Neuronal stem cell (in vitro differentiated cells): ENCODE measurements at regions not wholly inside any gene's neighbourhood (a gene's known extent, or its start where the extent isn't known, plus 50 kb on each side); places are given as distances from the start of the nearest gene placed in this dataset.

Experiments used
- DNase-seq: peaks from one replicate; pipeline ENCODE4 v3.0.0-alpha.2; 2013; ENCODE audit warnings: low spot score
- H2AFZ ChIP-seq: one replicate; pipeline ENCODE4 v1.6.1; 2013; ENCODE audit warnings: mild to moderate bottlenecking, low read length, inconsistent platforms
- H2AK5ac ChIP-seq: 2 replicates; pipeline ENCODE4 v1.6.1; 2013; ENCODE audit warnings: low read depth, mild to moderate bottlenecking, inconsistent platforms, low read length, moderate library complexity, mixed read lengths
- H2BK120ac ChIP-seq: 2 replicates; pipeline ENCODE4 v1.6.1; 2013; ENCODE audit warnings: low read depth, mild to moderate bottlenecking, inconsistent platforms, low read length, moderate library complexity, mixed read lengths
- H2BK12ac ChIP-seq: one replicate; pipeline ENCODE4 v1.6.1; 2013; ENCODE audit warnings: low read length, inconsistent platforms
- H2BK15ac ChIP-seq: 2 replicates; pipeline ENCODE4 v1.6.1; 2013; ENCODE audit warnings: mild to moderate bottlenecking, low read length, inconsistent platforms, mixed read lengths
- H2BK5ac ChIP-seq: one replicate; pipeline ENCODE4 v1.6.1; 2013; ENCODE audit warnings: inconsistent platforms, mild to moderate bottlenecking, low read length, moderate library complexity
- H3K14ac ChIP-seq: one replicate; pipeline ENCODE4 v1.6.1; 2013; ENCODE audit warnings: low read length, inconsistent platforms
- H3K18ac ChIP-seq: 2 replicates; pipeline ENCODE4 v1.6.1; 2013; ENCODE audit warnings: low read length, inconsistent platforms
- H3K23ac ChIP-seq: 2 replicates; pipeline ENCODE4 v1.6.1; 2013; ENCODE audit warnings: low read depth, mild to moderate bottlenecking, mixed read lengths, low read length, inconsistent platforms; ENCODE audit not compliant: poor library complexity
- H3K27ac ChIP-seq: replicated peaks from 3 replicates; pipeline ENCODE4 v1.5.1; 2013; ENCODE audit warnings: low read length, inconsistent platforms
- H3K27me3 ChIP-seq, 3 experiments: 2 replicates each; pipeline ENCODE4 v1.6.1; 2013; ENCODE audit warnings: low read length in 3 of 3, mild to moderate bottlenecking in 2 of 3, inconsistent platforms in 1 of 3, low read depth in 1 of 3, mixed read lengths in 1 of 3, moderate library complexity in 1 of 3; ENCODE audit not compliant: control insufficient read depth in 3 of 3, insufficient read depth in 3 of 3
- H3K36me3 ChIP-seq, 2 donors: replicated peaks in 1 of 2; 2 replicates each; pipeline ENCODE4 v1.6.1; 2013; ENCODE audit warnings: low read length in 2 of 2; ENCODE audit not compliant: control insufficient read depth in 2 of 2, insufficient read depth in 2 of 2
- H3K4ac ChIP-seq: 2 replicates; pipeline ENCODE4 v1.6.1; 2013; ENCODE audit warnings: inconsistent platforms, mild to moderate bottlenecking, low read length, moderate library complexity
- H3K4me1 ChIP-seq, 2 donors: 1 replicate in 1 of 2; 2 replicates in 1 of 2; pipeline ENCODE4 v1.6.1; 2013; ENCODE audit warnings: low read length in 2 of 2, low read depth in 1 of 2; ENCODE audit not compliant: control insufficient read depth in 2 of 2, insufficient read depth in 1 of 2
- H3K4me2 ChIP-seq: one replicate; pipeline ENCODE4 v1.6.1; 2013; ENCODE audit warnings: mild to moderate bottlenecking, low read length, inconsistent platforms; ENCODE audit not compliant: insufficient read depth, poor library complexity, severe bottlenecking
- H3K4me3 ChIP-seq, 2 donors: 2 replicates each; pipeline ENCODE4 v1.5.1; 2013; ENCODE audit warnings: low read length in 2 of 2, mild to moderate bottlenecking in 2 of 2, inconsistent platforms in 1 of 2, moderate library complexity in 1 of 2
- H3K79me1 ChIP-seq: one replicate; pipeline ENCODE4 v1.6.1; 2013; ENCODE audit warnings: low read depth, mild to moderate bottlenecking, inconsistent platforms, low read length, moderate library complexity
- H3K9ac ChIP-seq: one replicate; pipeline ENCODE4 v1.6.1; 2013; ENCODE audit warnings: mild to moderate bottlenecking, low read depth, low read length, inconsistent platforms; ENCODE audit not compliant: poor library complexity
- H3K9me3 ChIP-seq, 2 donors: replicated peaks in 1 of 2; 2 replicates each; pipeline versions ENCODE3 to v1.6.1; 2013; ENCODE audit warnings: low read length in 2 of 2, mild to moderate bottlenecking in 2 of 2, inconsistent platforms in 1 of 2, low read depth in 1 of 2, mixed read lengths in 1 of 2, moderate library complexity in 1 of 2; ENCODE audit not compliant: control insufficient read depth in 2 of 2, insufficient read depth in 1 of 2
- H4K8ac ChIP-seq: one replicate; pipeline ENCODE4 v1.6.1; 2013; ENCODE audit warnings: low read depth, mild to moderate bottlenecking, inconsistent platforms, low read length, moderate library complexity
- H4K91ac ChIP-seq: one replicate; pipeline ENCODE4 v1.6.1; 2013; ENCODE audit warnings: low read length, low read depth, mild to moderate bottlenecking, inconsistent platforms; ENCODE audit not compliant: poor library complexity
- WGBS, 2 donors: extraction: QIAGEN DNeasy Blood & Tissue Kit; methylation state at CpG; one replicate each; pipeline ENCODE4 v1.1.7; 2013; ENCODE audit warnings: missing lambda C conversion rate in 2 of 2, mixed read lengths in 1 of 2; ENCODE audit not compliant: insufficient read length in 2 of 2, insufficient replicate concordance in 1 of 2; ENCODE audit errors: extremely low coverage in 2 of 2; 5-methylcytosine and 5-hydroxymethylcytosine counted together

GRCh38 chr12:71338933-71339332 lies 100.7 kb upstream of the LGR5 start:
- H2BK15ac ChIP-seq: no peak overlapping the region
- H3K4ac ChIP-seq: no peak overlapping the region
- no peak for DNase-seq
- H4K8ac ChIP-seq: no peak overlapping the region
- H4K91ac ChIP-seq: no peak overlapping the region
- H3K18ac ChIP-seq: no peak overlapping the region
- H3K23ac ChIP-seq: no peak overlapping the region
- H2AFZ ChIP-seq: no peak overlapping the region
- H3K4me3 ChIP-seq: no peak overlapping the region
- H2AK5ac ChIP-seq: no peak overlapping the region
- no peaks in the 10 kb centered on the region for H3K27me3 ChIP-seq
- no peak overlapping the region for H3K9ac ChIP-seq
- no peak overlapping the region for H2BK120ac ChIP-seq
- no peak overlapping the region for H3K27ac ChIP-seq
- H2BK12ac ChIP-seq: no peak overlapping the region
- H3K79me1 ChIP-seq: no peaks in the 10 kb centered on the region
- no peaks in the 10 kb centered on the region for H3K4me1 ChIP-seq
- no peak overlapping the region for H3K14ac ChIP-seq
- no peaks in the 10 kb centered on the region for H3K9me3 ChIP-seq
- no peaks in the 10 kb centered on the region for H3K36me3 ChIP-seq
- H2BK5ac ChIP-seq: no peak overlapping the region
- no peak overlapping the region for H3K4me2 ChIP-seq

- Histone ChIP-seq H3K23ac (no peak overlapping the region), H3K4me1 (no peaks in the 10 kb centered on the region), H4K91ac (no peak overlapping the region), H3K14ac (no peak overlapping the region), H3K36me3 (no peaks in the 10 kb centered on the region), H2AK5ac (no peak overlapping the region), H2BK15ac (no peak overlapping the region), H2BK5ac (no peak overlapping the region), H3K4me3 (no peak overlapping the region), H2BK120ac (no peak overlapping the region), H3K4me2 (no peak overlapping the region), H3K27ac (no peak overlapping the region), H3K18ac (no peak overlapping the region), H4K8ac (no peak overlapping the region), H2BK12ac (no peak overlapping the region), H3K27me3 (no peaks in the 10 kb centered on the region), H3K9me3 (no peaks in the 10 kb centered on the region), H3K9ac (no peak overlapping the region), H3K4ac (no peak overlapping the region), H2AFZ (no peak overlapping the region), H3K79me1 (no peaks in the 10 kb centered on the region)
- no peak for DNase-seq
Observed at GRCh38 chr12:71335963-71336257, 103.7 kb upstream of the LGR5 start.

DNA sequence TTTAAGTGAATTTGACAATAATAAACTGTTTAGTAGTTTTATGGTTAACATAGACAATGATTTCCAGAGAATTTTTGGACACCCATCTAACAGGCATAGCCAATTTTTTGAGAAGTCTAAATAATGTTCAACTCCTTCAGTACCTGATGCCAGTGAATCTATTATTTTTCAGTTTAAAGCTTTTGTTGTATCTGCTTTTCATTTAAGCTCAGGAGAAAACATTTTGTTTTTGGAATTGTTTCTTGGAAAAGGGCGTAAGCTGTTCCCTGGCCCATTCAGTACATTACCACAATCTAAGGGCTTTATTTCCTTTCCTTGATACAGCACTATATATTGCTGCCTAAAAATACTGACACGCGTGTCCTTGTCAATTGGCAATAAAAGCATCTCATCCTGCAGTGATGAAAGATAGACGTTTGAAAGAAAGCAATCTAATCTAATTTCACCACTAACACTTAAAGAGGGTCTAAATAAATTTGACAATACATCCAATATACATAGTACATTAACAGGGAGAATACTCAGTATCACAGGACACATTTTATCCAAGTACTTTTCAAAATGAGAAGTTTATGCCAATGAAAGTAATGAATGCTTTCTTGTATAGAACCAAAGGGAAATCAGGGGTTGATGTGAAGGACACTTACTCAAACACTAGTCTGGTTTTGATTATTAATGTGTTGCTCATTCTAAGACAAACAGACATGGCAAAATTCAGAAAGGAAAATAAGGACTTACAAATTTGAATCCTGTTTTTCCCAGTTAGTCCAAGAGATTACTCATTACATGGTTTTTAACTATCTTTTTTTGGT lies 104.2 kb upstream of the LGR5 start:
- Histone ChIP-seq H3K9ac (no peak overlapping the region), H4K91ac (no peak overlapping the region), H3K27me3 (no peaks in the 10 kb centered on the region), H2BK15ac (no peak overlapping the region), H2BK12ac (no peak overlapping the region), H3K18ac (no peak overlapping the region), H3K4me3 (no peak overlapping the region), H3K23ac (no peak overlapping the region), H3K14ac (no peak overlapping the region), H4K8ac (no peak overlapping the region), H2BK120ac (no peak overlapping the region), H2BK5ac (no peak overlapping the region), H3K4me1 (no peaks in the 10 kb centered on the region), H3K36me3 (no peaks in the 10 kb centered on the region), H3K4ac (no peak overlapping the region), H2AFZ (no peak overlapping the region), H3K9me3 (no peaks in the 10 kb centered on the region), H3K79me1 (no peaks in the 10 kb centered on the region), H3K27ac (no peak overlapping the region), H3K4me2 (no peak overlapping the region), H2AK5ac (no peak overlapping the region)
- no CpG with 5 or more reads among the region's 4 CpGs for WGBS, 2 donors
- DNase-seq: no peak

GRCh38 chr12:71333418-71333817 lies 106.2 kb upstream of the LGR5 start:
- Histone ChIP-seq H4K8ac (no peak overlapping the region), H3K18ac (no peak overlapping the region), H3K4me1 (no peaks in the 10 kb centered on the region), H3K4me2 (no peak overlapping the region), H2AK5ac (no peak overlapping the region), H3K4ac (no peak overlapping the region), H3K9me3 (no peaks in the 10 kb centered on the region), H2AFZ (no peak overlapping the region), H2BK5ac (no peak overlapping the region), H3K23ac (no peak overlapping the region), H2BK12ac (no peak overlapping the region), H2BK15ac (no peak overlapping the region), H3K27ac (no peak overlapping the region), H3K14ac (no peak overlapping the region), H4K91ac (no peak overlapping the region), H3K27me3 (no peaks in the 10 kb centered on the region), H2BK120ac (no peak overlapping the region), H3K36me3 (no peaks in the 10 kb centered on the region), H3K4me3 (no peak overlapping the region), H3K9ac (no peak overlapping the region), H3K79me1 (no peaks in the 10 kb centered on the region)
- DNase-seq: no peak
- no CpG with 5 or more reads among the region's 1 CpG for WGBS, 2 donors
